HG03521 (cell line): ENCODE measurements at regions not wholly inside any gene's neighbourhood (a gene's known extent, or its start where the extent isn't known, plus 50 kb on each side); places are given as distances from the start of the nearest gene placed in this dataset.
A peak's percentile ranks its signal among the peaks of the same experiment; 100 is the strongest.
"Not testable (repeated sequence)": the region's sequence is repeated elsewhere in the genome, so short reads cannot be mapped to it uniquely, and the experiment has no call there.

Source experiments
- ATAC-seq: cut with Tn5 transposase; IDR thresholded peaks from one replicate; pipeline ENCODE4 v1.9.1; 2021; ENCODE audit warnings: mild to moderate bottlenecking, moderate library complexity; ENCODE audit not compliant: unreplicated experiment

DNA sequence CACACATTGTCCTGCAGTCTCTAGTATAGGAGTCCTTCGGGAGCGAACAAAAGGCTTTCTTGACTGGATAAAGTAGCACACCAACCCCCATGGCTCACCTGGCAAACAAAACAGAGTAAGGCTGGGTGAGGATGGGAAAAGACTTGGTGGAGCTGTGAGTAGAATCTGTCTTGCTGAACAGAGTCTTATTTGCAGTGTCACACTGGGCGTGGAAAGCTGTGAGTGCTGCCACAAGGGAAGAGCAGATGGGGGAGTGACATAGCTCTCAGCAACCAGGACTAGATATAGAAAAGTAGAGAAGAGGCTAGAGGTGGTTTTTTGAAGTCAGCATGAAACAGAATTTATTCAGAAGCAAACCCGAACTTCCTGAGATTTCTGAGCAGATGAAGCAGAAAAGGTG lies 137.2 kb upstream of the ESX1 start:
- ATAC-seq = no peak

DNA sequence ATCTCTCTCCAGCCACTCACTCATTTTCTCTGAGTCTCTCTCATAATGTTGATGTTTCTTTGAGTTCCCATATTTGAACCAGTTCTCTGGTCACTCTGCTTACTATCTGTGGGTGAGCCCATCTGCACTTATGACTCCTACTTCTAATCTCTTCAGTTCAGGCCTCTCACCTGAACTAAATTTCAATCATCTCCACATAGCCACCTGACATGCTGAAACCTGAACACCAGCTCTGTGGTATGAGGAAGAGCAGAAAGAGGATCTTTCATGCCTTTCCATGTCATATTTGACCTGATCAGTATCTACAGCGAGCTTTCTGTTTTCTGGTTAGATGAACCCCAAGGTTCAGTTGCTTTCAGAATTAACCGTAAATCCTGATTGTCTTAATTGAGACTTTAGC lies 122.2 kb upstream of the ESX1 start:
- ATAC-seq = no peak

DNA sequence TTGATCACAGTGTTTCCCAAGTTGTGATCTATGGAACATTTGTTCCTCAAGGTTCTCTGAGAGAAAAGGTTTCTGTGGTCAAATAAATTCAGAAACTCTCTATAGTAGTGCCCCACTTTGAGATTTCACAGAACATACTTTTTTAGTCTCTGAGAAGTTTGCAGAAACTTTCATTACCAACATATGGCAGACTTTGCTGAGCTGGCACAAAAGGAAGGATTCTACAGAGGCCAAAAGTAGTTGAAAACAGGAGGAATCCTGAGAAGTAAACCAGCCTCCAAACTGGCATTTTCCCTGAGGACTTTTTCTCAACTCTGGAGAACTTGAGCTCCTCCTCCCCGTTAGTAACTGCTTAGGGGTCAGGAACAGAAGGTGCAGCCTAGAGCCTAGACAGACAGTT lies 117.8 kb upstream of the ESX1 start:
- ATAC-seq = no peak

DNA sequence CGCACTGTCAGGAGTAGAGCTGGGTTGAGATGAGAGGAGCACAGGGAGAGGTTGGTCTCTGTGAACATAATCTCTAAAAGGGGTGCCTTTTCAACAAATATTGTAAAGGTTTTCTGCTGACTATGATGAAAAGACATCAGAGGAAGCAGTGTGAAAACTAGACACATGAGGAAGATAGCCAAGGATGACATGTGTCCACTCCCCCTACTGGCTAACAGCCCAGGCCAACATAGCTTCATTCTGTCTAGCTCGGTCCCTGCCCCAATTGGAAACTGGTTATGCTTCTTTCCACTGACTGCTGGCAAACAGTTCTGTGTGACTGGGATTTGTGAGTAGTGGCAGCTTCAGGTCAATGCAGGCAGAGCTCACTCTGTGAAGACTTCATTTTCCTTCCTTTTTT lies 115.4 kb upstream of the ESX1 start:
- no peak for ATAC-seq

DNA sequence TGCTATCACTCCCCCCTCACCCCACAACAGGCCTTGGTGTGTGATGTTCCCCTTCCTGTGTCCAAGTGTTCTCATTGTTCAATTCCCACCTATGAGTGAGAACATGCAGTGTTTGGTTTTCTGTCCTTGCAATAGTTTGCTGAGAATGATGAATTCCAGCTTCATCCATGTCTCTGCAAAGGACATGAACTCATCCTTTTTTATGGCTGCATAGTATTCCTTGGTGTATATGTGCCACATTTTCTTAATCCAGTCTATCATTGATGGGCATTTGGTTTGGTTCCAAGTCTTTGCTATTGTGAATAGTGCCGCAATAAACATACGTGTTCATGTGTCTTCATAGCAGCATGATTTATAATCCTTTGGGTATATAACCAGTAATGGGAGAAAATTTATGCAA lies 106.0 kb upstream of the ESX1 start:
- not testable (repeated sequence) for ATAC-seq

DNA sequence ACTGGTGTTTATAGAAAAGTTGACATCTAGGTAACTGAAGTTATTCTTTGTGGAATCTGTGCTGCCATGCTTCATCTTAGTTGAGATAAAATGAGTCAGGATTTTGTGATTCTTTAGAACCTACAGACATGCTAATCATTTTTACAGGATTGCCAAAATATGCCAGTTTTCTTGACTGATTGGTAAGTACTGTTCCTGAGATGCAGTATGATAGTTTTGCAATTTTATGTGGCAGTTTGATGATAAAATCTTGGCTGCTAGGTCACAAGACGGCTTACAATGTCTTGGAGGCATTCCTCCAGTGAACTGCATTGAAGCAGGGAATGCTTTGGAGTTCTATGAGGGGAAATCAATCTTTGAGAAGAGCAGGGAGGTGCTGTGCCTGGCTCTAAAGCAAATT lies 104.4 kb upstream of the ESX1 start:
- ATAC-seq = no peak

DNA sequence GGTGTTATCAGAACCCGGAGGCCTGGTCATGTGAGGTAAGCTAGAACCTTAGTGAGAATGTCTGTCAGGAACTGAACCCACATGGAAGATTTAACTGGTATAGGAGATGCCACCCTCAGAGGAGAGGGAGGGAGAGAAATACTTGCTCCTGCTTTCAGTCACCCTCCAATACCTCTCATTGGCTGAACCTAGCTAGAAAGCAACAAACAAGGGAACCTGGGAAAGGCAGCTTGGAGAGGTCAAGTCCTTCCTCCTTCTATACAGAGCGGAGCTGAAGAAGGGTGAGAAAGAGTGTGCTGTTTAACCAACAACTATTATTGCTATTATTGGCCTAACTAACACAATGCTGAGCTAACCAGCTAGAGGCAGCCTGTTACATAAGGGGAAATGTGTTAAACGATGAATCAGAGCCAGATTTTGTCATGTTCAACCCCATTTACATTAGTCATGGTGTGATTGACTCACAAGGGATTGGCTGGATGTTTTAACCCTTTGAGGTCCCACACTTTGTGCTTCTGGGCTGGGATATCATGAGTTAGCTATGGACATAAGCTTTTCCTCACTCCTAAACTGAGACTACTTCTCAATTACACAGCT lies 96.5 kb upstream of the ESX1 start:
- no peak for ATAC-seq

DNA sequence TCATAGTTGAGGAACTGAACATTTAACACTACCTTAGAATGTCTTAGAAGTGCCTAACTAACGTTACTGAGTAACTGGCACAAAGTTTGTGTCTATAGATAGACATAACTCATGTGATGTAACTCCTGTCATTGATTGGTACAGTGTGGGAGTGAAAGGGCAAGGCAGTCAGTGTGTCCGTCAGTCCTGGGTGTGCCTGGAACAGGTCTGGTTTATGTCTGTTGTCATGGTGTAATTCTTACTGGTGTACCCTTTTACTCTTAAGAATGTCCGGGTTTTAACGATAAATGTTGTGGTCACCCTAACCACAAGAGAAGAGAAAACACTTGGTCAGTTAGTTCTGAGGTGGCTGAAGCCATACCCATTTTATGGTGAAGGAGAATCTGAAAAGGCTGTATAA lies 93.1 kb upstream of the ESX1 start:
- ATAC-seq = no peak

DNA sequence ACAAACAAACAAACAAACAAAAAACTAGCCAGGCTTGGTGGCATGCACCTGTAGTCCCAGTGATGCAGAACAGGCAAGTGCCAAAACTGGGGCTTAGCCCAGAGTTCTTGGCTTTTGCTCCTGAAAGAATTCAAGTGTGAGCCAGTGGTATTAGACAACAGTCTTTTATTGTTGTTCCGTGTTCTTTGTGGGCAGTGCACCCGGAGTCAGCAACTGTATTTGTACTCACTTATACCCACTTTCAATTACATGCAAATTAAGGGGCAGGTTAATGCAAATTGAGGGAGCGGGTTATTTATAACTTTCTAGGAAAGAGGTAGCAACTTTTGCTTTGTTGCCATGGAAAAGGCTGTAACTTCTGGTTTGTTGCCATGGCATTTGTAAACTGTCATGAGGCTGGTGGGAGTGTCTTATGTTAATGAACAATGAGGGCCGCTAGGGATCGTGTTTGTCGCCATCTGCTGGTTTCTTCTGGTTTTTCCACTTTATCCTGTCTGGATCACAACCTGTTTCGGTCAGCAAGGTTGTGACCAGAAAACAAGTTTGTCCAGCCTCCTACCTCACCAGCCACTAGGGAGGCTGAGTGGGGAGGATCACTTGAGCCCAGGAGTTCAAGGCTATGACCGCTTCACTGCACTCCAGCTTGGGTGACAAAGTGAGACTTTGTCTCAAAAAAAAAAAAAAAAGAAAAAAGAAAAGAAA lies 88.8 kb upstream of the ESX1 start:
- ATAC-seq = peak; percentile 80

DNA sequence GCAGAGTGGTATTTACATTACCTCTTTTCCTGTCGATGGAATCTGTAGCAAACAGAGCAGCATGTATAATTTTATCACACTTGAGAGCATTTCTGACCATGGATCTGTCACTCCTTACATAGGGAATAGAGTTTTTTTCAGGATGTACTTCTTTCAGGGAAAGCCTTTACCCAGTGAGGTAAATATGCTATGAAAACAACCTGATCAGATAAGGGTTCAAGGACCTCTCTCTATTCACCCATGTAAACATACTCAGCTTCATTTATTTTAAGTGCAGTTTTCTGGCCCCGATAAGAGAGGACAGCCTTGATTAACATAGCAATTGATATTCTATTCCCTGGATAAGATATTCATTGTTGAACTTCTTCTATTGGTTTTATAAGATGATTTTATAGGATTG lies 87.3 kb upstream of the ESX1 start:
- ATAC-seq = no peak

DNA sequence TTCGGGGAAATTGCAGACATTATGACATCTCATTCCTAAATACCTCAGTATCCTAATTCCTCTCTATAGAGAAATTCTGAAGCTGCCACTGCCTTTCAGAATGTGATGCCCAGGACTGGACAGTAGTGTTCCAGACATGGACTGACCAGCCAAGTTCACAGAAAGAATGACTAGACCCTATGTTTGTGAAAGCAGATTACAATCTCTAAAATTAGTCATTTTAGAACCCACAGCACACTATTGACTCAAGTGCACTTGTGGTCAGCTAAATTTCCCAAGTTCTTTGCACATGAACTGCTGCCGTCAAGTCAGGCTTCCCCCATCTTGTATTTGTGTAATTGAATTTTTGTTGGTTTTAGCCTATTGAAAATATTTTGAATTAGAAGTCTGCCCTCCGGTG lies 81.0 kb upstream of the ESX1 start:
- ATAC-seq = no peak

DNA sequence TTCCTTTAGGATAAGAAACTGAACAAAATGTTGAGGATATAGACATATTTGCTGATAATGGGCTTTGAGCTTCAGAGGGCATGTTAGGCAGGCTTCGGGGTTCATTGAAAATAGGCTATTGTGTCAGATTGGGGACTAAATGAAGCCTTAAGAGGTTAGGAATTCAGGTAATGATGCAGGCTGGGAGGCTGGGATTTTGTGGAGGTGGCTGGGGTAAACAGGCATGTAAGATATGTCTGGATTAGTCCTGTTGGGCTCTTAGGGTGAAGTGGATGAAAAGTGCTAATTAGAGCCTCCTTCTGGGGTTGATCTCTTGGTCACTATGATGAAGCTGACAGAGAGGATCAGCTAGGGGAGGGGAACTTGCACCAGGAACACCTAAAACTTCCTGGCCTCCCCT lies 80.2 kb upstream of the ESX1 start:
- ATAC-seq = no peak

DNA sequence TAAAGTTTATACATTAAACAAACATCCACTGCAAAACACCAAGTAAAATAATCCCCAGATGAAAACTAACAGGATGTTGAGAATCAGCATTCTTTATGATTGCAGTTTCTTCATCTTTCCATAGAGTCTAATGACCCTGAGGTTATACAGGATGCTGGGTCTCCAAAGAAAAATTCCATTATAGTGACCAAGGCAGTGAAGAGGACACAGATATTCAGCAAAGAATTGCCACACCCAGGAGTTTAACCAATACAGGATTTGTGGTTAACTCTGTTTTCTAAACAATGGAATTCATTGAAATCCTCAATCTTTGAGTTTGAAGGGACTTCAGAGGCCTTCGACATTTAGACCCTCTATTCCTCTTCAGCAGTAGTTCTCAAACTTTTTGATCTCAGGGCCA lies 76.2 kb upstream of the ESX1 start:
- no peak for ATAC-seq

DNA sequence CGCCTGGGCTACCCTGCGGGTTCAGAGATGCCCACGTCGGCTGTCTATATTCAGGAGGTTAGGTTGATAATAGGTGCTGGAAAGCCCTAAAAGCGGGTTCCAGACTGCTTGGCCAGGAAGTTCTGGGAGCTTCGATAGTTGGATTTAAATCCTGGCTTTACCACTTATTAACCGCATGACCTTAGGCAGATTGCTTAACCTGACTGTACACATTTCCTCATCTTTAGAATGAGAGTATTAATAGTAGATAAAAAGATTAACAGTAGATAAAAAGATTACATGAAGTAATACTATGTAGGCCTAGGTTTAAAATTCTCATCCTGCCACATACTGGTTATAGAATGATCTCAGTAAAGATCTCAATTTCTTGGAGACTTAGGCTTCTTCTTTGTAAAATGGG lies 75.0 kb upstream of the ESX1 start:
- no peak for ATAC-seq

DNA sequence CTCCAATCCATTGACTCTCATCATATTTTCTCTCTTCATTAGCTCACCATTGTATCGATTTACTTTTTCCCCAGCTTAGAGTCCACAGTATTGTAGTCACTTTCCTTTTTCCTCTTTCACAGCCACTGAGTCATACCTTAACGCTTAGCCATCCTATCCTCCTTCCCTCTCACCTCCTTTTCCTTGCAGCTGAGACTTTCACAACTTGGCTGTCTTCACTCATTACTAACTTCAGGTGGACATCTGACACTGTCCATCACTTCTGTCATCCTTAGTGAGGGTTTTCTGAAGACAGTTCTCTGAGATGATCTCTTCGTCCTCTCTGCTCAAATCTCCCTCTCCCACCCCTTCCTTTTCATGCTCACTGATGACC lies 70.5 kb upstream of the ESX1 start:
- no peak for ATAC-seq

DNA sequence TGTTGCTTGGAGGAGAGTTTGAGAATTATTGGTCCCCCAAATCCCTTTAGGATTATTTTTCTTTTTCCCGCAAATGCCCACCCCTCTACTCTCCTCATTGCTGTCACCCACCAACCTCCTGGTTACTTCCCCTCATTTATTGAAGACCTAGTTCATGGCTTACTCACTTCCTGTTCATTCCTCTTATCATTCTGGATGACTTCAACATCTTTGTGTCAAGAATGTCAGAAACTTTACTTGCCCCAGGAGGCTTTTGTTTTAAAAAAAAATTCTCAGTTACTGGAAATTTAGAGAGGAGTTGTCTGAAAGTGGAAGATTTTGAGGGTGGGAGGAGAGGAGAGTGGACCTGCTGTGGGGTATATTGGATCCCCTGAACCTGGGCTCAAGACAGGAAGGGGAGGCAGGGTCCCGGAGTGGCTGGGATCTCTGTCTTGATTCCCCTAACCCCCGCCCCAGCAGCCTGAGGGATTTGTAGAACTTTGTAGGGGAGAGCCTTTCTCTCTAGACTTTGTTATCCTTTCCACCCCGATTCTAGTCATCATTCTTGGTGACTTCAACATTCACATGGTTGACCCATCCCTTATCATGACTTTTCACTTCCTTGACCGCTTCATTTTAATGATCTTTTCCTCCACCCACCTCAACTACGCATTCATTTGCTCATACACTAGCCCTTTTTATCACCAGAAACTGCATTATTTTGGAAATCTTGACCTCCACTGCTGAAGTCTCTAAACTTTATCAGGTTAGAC lies 69.9 kb upstream of the ESX1 start:
- ATAC-seq = no peak

DNA sequence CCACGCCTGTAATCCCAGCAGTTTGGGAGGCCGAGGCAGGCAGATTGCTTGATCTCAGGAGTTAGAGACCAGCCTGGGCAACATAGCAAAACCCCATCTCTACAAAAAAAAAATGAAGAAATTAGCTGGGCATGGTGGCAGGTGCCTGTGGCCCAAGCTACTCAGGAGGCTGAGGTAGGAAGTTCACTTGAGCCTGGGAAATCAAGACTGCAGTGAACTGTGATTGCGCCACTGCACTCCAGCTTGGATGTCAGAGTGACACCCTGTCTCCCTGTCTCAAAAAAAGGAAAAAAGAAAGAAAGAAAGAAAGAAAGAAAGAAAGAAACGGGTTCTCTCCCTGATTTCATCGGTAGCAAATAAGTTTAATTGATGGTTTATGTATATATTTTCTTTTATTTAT lies 64.6 kb upstream of the ESX1 start:
- no peak for ATAC-seq

DNA sequence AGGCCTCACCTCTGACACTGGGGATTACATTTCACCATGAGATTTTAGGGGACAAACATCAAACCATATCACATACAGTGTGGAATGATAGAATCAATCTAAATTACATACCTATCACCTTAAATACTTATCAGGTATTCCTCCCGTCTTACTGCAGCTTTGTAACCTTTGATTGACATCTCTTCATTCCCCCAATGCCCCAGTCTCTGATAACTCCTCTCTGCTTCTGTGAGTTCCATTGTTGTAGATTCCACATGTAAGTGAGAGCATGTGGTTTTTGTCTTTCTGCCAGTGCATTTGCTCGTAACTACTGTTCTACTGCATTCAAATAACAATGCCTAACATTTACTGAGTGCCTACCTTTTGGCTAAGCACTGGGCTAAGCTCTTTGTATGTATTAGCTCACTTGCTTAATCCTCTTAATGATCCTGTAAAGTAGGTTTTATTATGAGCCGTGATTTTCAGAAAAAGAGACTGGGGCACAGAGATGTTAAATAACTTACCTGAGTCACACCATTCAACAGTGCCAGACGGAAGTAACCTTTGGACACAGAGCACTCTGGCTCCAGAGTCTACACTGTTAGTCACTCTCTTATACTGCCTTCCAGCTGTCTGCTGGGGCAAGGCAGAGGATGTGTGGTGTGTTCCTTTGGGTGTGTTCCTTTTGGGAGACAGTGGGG lies 63.7 kb upstream of the ESX1 start:
- no peak for ATAC-seq

DNA sequence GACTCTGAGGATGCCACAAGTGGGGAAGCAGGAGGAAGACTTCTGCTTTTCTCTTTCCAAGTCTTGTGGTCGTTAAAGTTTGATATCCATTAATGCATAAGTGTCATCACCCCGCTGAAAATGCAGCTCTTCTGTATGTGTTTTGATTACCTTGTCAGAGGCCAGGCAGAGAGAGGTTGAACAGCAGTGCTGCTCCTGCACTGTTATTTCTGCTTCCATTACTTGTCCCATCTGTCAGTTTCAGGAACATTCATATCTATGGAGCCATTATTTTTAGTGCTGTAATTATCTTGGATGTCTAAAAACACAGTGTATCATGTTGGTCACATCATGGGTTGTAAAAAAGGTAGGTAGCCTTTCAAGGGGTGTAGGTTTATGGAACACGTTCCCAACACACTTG lies 62.0 kb upstream of the ESX1 start:
- ATAC-seq = no peak

DNA sequence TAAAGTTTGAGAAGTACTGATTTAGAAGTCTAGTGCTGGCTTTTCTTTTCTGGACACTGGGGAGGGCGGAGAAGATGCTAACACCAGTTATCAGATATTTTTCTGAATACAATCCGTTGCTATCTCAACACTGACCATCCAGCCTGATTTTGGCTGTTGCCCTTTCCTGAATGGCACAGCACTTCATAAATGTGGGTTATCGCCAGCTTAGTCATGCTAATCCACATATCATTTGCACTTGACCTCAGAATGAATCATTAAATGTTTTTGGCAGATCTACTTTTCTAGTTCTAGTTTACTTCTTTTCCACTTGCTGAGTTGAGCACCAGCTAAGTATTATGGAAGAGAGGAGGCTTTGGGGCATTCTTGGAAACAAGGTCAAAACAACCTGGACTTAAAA lies 60.8 kb upstream of the ESX1 start:
- ATAC-seq = no peak

DNA sequence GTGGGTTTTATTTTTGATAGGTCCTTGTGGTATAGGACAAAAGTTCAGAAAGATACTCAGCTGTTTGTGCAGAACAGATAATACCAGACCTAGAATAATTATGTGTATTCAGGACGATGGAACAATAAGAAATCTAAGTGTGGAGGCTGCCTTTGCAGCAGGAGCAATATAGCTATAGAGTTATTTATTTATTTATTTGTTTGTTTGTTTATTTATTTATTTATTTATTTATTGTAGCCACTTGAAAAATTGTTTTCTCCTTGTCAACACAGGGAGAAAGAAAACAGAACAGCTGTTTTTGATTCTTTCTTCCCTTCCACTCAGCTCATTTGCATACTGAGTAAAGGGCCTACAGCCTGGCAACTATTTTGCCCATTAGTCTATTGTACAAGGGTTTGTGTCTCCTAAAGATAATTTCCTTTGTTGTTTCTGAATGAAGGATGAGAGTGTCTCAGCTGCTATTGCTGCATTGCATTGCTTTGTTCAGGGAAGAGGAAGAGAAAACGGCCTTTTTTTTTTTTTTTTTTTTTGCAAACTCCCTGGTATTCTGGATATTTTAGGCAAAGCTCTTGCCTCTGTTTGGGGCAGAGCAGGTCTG lies 56.0 kb upstream of the ESX1 start:
- ATAC-seq = no peak

DNA sequence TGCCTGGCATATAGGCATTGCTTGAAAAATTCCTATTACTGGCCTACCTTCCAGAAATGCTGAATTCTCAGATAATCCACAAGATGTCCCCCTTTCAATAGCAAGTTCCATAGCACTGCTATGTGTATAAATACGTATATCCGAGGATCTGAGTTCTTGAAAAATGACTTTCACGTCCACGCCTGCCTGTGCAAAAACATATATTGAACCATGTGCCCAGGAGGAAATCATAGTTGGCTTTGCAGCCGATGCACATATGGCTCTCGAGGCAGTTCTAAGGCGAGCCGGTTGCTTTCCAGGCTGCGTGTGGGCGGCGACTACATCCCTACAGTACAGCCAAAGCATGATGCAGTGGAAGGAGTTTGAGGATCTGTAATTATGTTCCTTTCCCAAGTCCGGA lies 55.4 kb upstream of the ESX1 start:
- no peak for ATAC-seq
